ENCODE measurements at regions not wholly inside any gene's neighbourhood (a gene's known extent, or its start where the extent isn't known, plus 50 kb on each side); places are given as distances from the start of the nearest gene placed in this dataset.

DNA sequence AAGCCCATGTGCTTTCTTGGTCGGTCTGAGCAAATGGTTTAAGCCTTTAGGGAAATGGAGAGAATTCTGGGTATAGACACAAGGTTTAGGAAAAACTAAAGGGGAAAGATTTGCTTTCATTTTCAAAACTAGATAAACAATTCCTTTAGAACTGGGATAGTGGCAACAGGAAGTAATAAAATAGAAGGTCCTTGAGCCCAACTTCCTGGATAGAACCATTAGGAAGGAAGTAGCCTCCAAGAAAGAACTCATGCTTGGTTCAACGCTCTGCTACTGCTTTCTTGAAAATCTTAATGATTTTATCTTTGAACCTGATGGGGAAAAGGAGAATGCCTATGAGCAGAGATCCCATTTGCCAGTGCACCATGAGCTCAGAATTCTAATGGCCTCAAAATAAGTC lies 147.0 kb upstream of the THRB start:
- 87 to 95% methylated on average over 2 of the region's 2 CpGs for WGBS, 2 experiments (ENCODE audit: insufficient coverage in 1 of 2, insufficient read length in 1 of 2)
- no peak for DNase-seq

DNA sequence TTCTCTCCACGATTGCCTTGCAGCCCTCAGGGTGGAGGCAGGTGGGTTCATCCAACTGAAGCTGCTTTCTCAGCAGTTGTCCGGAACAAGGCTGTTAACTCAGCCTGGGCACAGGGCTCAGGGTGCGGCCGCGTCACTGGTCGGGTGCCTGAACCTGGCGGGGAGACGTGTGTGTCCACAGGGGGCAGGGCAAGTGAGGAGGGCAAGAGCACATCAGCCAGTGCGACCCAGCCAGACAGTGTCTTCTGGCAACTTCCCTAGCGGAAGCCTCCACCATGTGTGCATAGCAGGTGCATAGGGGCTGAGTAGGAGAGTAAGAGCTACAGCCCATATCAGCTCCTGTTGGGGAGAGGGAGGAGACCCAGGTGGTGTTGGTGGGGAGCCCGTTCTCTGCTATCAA lies 150.4 kb upstream of the THRB start:
- no peaks in the 10 kb centered on the region for H3K36me3 Mint-ChIP-seq (ENCODE audit: low read depth)
- no peak overlapping the region for H3K4me3 ChIP-seq (ENCODE audit: low read length)
- no peaks in the 10 kb centered on the region for H3K4me1 ChIP-seq (ENCODE audit: control insufficient read depth, insufficient read depth, low read length)
- H3K4me3 Mint-ChIP-seq: no peak overlapping the region
- H3K27ac Mint-ChIP-seq: no peak overlapping the region
- no peaks in the 10 kb centered on the region for H3K4me1 Mint-ChIP-seq
- TF ChIP-seq, protein P1, sequence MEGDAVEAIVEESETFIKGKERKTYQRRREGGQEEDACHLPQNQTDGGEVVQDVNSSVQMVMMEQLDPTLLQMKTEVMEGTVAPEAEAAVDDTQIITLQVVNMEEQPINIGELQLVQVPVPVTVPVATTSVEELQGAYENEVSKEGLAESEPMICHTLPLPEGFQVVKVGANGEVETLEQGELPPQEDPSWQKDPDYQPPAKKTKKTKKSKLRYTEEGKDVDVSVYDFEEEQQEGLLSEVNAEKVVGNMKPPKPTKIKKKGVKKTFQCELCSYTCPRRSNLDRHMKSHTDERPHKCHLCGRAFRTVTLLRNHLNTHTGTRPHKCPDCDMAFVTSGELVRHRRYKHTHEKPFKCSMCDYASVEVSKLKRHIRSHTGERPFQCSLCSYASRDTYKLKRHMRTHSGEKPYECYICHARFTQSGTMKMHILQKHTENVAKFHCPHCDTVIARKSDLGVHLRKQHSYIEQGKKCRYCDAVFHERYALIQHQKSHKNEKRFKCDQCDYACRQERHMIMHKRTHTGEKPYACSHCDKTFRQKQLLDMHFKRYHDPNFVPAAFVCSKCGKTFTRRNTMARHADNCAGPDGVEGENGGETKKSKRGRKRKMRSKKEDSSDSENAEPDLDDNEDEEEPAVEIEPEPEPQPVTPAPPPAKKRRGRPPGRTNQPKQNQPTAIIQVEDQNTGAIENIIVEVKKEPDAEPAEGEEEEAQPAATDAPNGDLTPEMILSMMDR (conservative IDR thresholded peaks at IDR 0.05): no peak
- no peak overlapping the region for H3K27ac ChIP-seq (ENCODE audit: low read depth, low read length)
- no peaks in the 10 kb centered on the region for H3K27me3 Mint-ChIP-seq (ENCODE audit: insufficient read depth)
- H3K9ac ChIP-seq (ENCODE audit: extremely low read depth, low read length, poor library complexity, severe bottlenecking): no peak overlapping the region
- DNase-seq: no peak
- no peaks in the 10 kb centered on the region for H3K9me3 ChIP-seq (ENCODE audit: control insufficient read depth, low read length)
- no peaks in the 10 kb centered on the region for H3K36me3 ChIP-seq (ENCODE audit: control insufficient read depth, insufficient read depth, low read length)
- no peaks in the 10 kb centered on the region for H3K9me3 Mint-ChIP-seq
- WGBS, 2 experiments (ENCODE audit: insufficient coverage in 1 of 2, insufficient read length in 1 of 2): 87 to 88% methylated on average over 6 to 11 of the region's 11 CpGs
- no peaks in the 10 kb centered on the region for H3K27me3 ChIP-seq (ENCODE audit: control insufficient read depth, insufficient read depth, low read length, poor library complexity, severe bottlenecking)

More for the DNA sequence above, 147.0 kb upstream of the THRB start:
- H3K9me3 ChIP-seq (ENCODE audit: control insufficient read depth, low read length): no peaks in the 10 kb centered on the region
- no peaks in the 10 kb centered on the region for H3K36me3 ChIP-seq (ENCODE audit: control insufficient read depth, insufficient read depth, low read length)
- H3K9ac ChIP-seq (ENCODE audit: extremely low read depth, low read length, poor library complexity, severe bottlenecking): no peak overlapping the region
- no peaks in the 10 kb centered on the region for H3K27me3 Mint-ChIP-seq (ENCODE audit: insufficient read depth)
- no peaks in the 10 kb centered on the region for H3K4me1 ChIP-seq (ENCODE audit: control insufficient read depth, insufficient read depth, low read length)
- no peaks in the 10 kb centered on the region for H3K9me3 Mint-ChIP-seq
- no peaks in the 10 kb centered on the region for H3K4me1 Mint-ChIP-seq
- TF ChIP-seq, protein P1 (conservative IDR thresholded peaks at IDR 0.05): no peak
- no peak overlapping the region for H3K27ac ChIP-seq (ENCODE audit: low read depth, low read length)
- H3K36me3 Mint-ChIP-seq (ENCODE audit: low read depth): no peaks in the 10 kb centered on the region
- H3K4me3 ChIP-seq (ENCODE audit: low read length): no peak overlapping the region
- H3K27me3 ChIP-seq (ENCODE audit: control insufficient read depth, insufficient read depth, low read length, poor library complexity, severe bottlenecking): no peaks in the 10 kb centered on the region
- no peak overlapping the region for H3K4me3 Mint-ChIP-seq
- no peak overlapping the region for H3K27ac Mint-ChIP-seq

DNA sequence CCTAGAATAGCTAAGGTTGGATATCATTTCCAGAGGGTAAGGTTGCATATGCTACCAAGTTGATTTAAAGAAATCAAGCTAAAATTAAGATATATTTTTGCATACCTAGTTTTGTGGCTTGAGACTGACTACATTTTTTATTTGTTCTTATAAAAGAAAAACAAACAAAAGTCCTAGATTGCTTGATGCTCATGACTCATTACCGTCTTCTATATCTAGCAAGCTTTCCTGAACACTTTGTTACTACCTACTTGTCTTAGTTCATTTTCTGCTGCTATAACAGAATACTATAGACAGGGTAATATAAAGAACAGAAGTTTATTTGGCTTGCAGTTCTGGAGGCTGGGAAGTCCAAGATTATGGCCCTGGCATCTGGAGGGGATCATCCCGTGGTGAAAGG lies 152.1 kb upstream of the THRB start:
- WGBS, 2 experiments (ENCODE audit: insufficient coverage in 1 of 2, insufficient read length in 1 of 2): 96 to 100% methylated on average over 1 to 2 of the region's 2 CpGs
- Histone ChIP-seq H3K4me3 (ENCODE audit: low read length) (no peak overlapping the region), H3K27ac (ENCODE audit: low read depth, low read length) (no peak overlapping the region), H3K9me3 (ENCODE audit: control insufficient read depth, low read length) (no peaks in the 10 kb centered on the region), H3K36me3 (ENCODE audit: control insufficient read depth, insufficient read depth, low read length) (no peaks in the 10 kb centered on the region), H3K27me3 (ENCODE audit: control insufficient read depth, insufficient read depth, low read length, poor library complexity, severe bottlenecking) (no peaks in the 10 kb centered on the region), H3K4me1 (ENCODE audit: control insufficient read depth, insufficient read depth, low read length) (no peaks in the 10 kb centered on the region), H3K9ac (ENCODE audit: extremely low read depth, low read length, poor library complexity, severe bottlenecking) (no peak overlapping the region)
- Mint-ChIP-seq H3K9me3 (no peaks in the 10 kb centered on the region), H3K4me3 (no peak overlapping the region), H3K27ac (no peak overlapping the region), H3K27me3 (ENCODE audit: insufficient read depth) (no peaks in the 10 kb centered on the region), H3K4me1 (no peaks in the 10 kb centered on the region), H3K36me3 (ENCODE audit: low read depth) (no peaks in the 10 kb centered on the region)
- no peak for DNase-seq
- TF ChIP-seq, protein P1 (conservative IDR thresholded peaks at IDR 0.05): no peak

Measured in endodermal cell (in vitro differentiated cells).